Forelimb muscle (tissue), 1 donor: ENCODE measurements at regions not wholly inside any gene's neighbourhood (a gene's known extent, or its start where the extent isn't known, plus 50 kb on each side); places are given as distances from the start of the nearest gene placed in this dataset.

ENCODE experiments used
- DNase-seq: peaks from one replicate; pipeline ENCODE4 v3.0.0-alpha.2; 2013; ENCODE audit warnings: low read depth

DNA sequence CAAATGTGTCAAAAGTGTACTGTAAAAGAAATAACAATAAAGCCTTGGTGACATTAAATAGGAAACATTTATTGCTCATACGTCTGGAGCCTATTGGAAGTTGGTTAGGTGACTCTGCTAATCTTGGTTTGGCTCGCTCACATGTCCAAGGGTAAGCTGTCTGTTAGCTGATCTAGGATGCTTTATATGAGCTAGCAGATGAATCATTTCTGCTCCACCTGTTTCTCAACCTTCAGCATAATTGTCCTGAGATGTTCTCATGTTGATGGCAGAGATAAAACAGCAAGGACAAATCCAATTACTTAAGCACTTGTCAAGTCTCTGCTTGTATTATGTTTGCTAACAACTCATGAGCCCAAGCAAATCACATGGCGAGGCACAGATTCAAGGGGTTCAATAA is 56.0 kb upstream of the CD53 start:
- DNase-seq, result no peak

- no peak for DNase-seq
Observed at GRCh38 chr1:110811529-110811928, 61.4 kb upstream of the CD53 start.

- DNase-seq, result no peak
Observed at GRCh38 chr1:110800079-110800478, 72.9 kb upstream of the CD53 start.

DNA sequence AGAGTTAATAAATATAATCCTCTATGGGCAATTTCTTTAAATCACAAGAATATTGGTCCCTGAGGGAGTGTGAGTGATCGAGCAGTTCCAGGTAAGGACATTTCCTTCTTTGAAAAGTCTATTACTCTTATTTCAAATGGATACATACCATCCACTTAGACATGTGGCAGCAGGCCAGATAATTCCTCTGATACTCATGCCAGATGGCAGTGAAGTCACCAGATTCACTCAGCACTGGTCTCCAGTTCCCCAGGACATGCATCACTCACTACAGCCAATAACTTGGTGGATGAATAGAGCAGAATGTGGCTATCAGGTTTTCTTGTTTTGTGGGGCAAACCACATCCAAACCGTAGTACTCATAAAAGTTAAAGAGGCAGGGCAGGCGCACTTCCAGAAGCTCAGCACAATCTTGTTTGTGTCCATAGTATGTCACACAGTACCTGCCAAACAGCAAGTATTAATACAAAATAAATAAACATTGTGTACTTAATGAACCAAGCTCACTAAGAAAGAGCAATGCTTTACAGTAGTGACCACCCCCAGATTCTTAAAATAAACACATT is 74.2 kb upstream of the CD53 start:
- no peak for DNase-seq

- no peak for DNase-seq
Observed at GRCh38 chr1:110788673-110789072, 84.3 kb upstream of the CD53 start.

GRCh38 chr1:110787328-110788071 is 85.4 kb upstream of the CD53 start:
- no peak for DNase-seq

DNA sequence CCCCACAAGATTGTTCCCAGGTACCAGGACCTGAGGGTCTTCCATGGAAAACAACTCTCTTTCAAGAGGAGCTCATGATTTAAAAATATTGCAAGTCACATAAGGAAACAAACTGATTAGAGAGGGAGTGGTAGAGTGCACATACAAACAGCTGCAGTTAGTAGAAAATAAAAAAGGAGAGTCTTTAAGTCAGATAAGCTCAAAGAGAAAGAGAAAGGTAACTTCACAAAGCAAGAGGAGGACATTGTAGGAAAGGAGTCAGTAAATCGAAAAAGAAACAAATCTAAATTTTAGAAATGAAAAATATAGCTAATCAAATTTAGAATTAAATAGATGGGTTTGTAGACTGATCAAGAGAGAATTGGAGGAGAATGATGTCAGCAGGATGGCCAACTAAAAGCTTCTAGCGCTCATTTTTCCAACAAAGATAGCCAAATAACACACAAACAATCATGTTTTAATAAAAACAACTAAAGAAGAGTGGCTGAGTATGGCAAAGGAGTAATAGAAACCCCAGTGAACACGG is 86.1 kb upstream of the CD53 start:
- DNase-seq, result no peak

DNA sequence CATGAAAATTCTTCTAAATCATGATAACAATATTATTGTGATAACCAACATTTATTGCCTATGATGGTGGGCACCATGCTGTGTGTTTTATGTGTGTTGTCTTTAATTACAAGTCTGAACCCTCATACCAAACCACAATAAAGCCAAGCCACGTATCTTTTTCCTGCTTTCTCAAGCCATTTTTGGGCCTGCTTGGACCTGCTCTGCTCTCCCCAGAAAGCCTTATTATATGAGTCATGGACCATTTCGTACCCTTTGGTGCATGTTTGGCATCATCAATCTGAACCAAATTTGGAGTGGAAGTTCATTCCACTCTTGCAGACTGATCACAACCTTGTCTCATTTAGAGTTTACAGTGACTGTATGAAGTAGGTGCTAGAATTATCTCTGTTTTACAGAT is 87.3 kb upstream of the CD53 start:
- DNase-seq, result no peak

DNA sequence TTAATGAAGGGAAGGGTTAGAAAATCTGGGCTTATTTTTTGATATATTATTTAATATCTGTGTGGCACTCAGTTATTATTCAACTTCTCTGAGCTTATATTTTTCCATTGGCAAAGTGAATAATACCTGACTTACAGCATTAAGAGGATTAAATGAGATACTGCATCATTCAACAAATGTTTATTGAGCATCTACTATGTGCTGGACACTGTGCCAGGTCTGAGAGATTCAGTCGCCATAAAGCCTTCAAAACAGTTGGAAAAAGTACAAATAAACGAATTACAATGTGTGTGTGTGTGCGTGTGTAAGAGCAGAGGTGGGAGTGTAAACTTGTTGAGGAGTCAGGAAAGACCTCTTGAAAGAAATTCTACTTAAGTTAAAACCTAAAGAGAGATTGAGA is 87.9 kb upstream of the CD53 start:
- DNase-seq, result no peak

- DNase-seq, result no peak
Observed at GRCh38 chr1:110783292-110783918, 89.5 kb upstream of the CD53 start.

- DNase-seq, result no peak
Observed at GRCh38 chr1:110781525-110781924, 91.4 kb upstream of the CD53 start.

GRCh38 chr1:110780600-110781484 is 92.1 kb upstream of the CD53 start:
- peak; percentile 31 for DNase-seq

DNA sequence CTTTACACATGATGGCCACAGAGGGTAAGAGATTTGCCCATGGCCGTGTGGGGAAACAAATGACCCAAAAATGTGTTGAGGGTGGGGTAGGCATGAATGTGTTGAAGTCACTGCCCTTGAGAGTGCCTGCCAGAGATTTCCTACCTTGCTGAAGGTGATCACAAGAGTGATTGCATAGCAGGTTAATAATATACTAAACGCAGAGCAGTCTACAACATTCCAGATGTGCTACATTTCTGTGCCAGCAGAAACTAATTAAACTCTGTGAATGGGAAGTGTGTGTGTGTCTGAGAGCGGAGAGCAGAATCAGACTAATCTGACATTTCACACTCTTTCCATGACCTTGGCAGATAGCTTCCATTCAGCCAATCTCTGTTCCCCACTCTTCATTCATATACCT is 93.3 kb upstream of the CD53 start:
- no peak for DNase-seq

- no peak for DNase-seq
Observed at GRCh38 chr1:110778821-110779220, 94.1 kb upstream of the CD53 start.

DNA sequence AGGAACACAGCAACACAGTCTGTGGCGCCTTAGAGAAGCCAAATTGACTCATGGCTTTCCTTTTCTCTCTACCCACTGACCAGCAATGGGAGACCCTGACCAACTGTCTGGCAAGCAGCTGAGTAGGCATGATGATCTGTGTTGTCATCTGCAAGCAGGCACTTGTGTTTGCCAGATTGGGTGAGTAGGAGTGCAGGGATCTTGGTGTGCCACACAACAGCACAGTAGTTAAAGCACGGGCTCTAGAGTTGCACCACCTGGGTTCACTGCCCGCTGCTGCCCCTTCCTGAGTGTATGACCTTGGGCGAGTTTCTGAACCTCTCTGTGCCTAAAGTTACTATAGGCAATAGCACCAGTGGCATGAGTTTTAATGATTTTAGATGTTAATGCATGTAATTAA is 95.7 kb upstream of the CD53 start:
- DNase-seq, result no peak

- no peak for DNase-seq
Observed at GRCh38 chr1:110774398-110774797, 98.5 kb upstream of the CD53 start.

- no peak for DNase-seq
Observed at GRCh38 chr1:110773813-110774212, 99.1 kb upstream of the KCNA3 start.

DNA sequence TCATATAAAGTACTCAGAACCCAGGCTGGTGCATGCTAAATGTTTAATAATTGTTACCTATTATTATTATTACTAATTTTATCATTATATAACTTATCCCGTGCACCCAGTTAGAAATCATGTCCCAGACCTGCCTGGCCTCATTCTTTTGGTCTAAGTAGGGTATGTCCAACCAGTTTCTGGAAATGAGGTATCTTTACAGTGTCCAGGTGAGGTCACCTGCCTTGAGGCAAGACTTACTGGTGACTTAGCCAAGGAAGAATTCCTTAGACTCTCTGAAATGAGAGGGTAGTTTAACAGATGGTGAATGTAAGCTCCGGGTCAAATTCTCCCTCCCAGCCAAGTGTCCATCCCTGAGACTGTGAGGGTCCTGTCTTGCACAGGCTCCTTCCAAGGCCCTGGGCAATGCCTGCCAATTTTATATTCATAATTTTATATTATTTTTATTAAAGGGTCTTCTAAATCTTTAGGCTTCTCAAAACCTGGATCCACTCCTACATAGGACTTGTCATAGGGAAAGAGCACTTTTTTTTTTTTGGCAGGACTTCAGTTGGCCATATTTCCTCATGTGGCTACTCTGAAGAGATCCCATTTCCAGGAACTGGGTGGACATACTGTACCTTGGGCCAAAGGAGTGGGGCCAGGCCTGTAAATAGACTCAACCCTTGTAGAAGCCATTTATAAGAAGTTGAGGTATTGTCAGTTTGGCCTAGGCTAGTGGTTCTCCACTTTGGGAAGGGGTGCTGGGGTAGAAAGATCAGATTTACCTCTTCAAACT is 96.7 kb upstream of the KCNA3 start:
- DNase-seq, result no peak

DNA sequence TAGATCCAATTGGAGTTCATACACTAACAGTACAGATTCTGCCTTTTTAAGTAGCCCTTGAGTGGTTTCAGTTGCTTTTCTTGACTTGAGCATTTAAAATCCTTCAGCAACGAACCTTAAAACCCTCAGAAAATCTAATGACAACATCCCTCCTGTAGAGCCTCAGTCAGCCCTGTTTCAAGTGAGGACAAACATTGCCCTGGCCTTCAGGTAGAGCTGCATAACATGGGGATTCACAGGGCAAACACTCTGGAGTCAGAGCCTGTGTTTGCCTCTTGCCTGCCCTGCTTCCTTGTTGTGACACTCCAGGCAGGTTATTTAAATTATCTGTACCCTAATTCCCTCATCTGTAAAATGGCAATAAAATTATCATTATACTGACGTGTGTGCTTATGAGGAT is 96.1 kb upstream of the KCNA3 start:
- DNase-seq, result no peak

DNA sequence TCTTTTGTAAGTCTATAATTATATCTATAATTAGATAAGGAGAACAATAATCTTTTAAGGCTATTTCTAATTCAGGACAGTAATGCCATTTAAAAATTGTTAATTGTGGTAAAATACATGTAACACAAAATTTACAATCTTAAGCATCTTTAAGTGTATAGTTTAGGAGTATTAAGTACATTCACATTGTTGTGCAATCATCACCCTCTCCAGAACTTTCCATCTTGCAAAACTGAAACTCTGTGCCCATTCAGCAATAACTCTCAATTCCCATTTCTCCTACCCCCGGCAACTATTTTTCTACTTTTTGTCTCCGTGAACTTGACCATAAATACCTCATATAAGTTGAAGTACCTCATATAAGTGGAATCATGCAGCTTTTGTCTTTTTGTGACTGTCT is 93.9 kb upstream of the KCNA3 start:
- no peak for DNase-seq

DNA sequence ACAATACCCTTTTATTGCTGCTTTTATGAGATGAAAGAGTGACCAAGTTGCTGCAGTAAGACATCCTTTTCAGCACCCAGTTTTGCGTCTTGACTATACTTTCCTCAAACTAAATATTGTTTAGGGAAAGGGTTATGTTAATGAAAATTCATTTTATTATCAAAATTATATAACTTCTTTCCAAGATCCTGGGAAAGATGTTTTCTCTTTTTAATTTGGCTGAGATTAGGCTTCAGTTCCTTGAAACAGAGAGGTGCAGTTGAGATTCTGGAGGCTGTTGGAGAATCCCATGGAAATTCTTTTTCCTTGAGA is 91.6 kb upstream of the KCNA3 start:
- DNase-seq, result no peak
